Ovary (tissue), 7 donors: ENCODE measurements at regions not wholly inside any gene's neighbourhood (a gene's known extent, or its start where the extent isn't known, plus 50 kb on each side); places are given as distances from the start of the nearest gene placed in this dataset.

ENCODE experiments used
- DNase-seq, 5 donors: peaks; one replicate each; pipeline ENCODE4 v3.0.0-alpha.2; 2019 to 2020
- H3K27ac ChIP-seq, 2 donors: fragments of 200-600 bp; one replicate each; pipeline versions ENCODE4 v1.5.1 to v1.8.0; 2019 to 2022
- H3K27me3 ChIP-seq: fragments of 200-600 bp; one replicate; pipeline ENCODE4 v1.8.0; 2022
- H3K36me3 ChIP-seq: fragments of 200-600 bp; sonication (generic); one replicate; pipeline ENCODE4 v1.5.1; 2019
- H3K4me1 ChIP-seq: one replicate; pipeline ENCODE4 v1.8.1; 2013; ENCODE audit warnings: mild to moderate bottlenecking, moderate library complexity; ENCODE audit not compliant: insufficient read depth
- H3K4me3 ChIP-seq: fragments of 200-600 bp; sonication (generic); one replicate; pipeline ENCODE4 v1.5.1; 2017
- H3K9me3 ChIP-seq, 2 donors: fragments of 200-600 bp in 1 of 2; sonication (generic) in 1 of 2; one replicate each; pipeline versions ENCODE4 v1.5.1 to v1.8.1; 2013 to 2019; ENCODE audit warnings: mild to moderate bottlenecking in 1 of 2, moderate library complexity in 1 of 2
- EP300 ChIP-seq: sonication (generic); formaldehyde crosslinking; IDR thresholded peaks from one replicate; pipeline ENCODE4 v1.6.1; 2017; ENCODE audit warnings: antibody characterized with exemption
- POLR2A ChIP-seq: fragments of 450-650 bp; IDR thresholded peaks from one replicate; pipeline ENCODE4 v1.6.1; 2017; ENCODE audit warnings: antibody characterized with exemption, mild to moderate bottlenecking, moderate library complexity
- WGBS, 3 donors: extraction: QIAGEN DNeasy Blood & Tissue Kit in 1 of 3; methylation state at CpG; one replicate each; pipeline versions ENCODE4 v1.1.5 to v1.1.7; 2013 to 2017; 5-methylcytosine and 5-hydroxymethylcytosine counted together
- intact Hi-C, 4 donors: fragments of 100-400 bp; cut with DNase I; formaldehyde crosslinking; loops; one replicate each; pipeline versions ENCODE4 v1.11.0 to v1.15.1; 2022 to 2023
- TF ChIP-seq, protein P1 (sequence below), 3 donors: fragments of 450-650 bp in 2 of 3; fragments of 200-600 bp in 1 of 3; IDR thresholded peaks; one replicate each; pipeline versions ENCODE4 v1.5.1 to v1.8.0; 2016 to 2022; ENCODE audit warnings: antibody characterized with exemption in 3 of 3, mild to moderate bottlenecking in 1 of 3
- donor health status: DM: no; HTN: no; CAD: no; lungs with moderate emphysema.
- donor health status: DM: no; HTN: no; CAD: no.
- donor health status: Bipolar disorder and iron deficiency.
- donor health status: DM: no; HTN: no; CAD: no.
- donor health status: DM: yes; HTN: yes; CAD: no.

DNA sequence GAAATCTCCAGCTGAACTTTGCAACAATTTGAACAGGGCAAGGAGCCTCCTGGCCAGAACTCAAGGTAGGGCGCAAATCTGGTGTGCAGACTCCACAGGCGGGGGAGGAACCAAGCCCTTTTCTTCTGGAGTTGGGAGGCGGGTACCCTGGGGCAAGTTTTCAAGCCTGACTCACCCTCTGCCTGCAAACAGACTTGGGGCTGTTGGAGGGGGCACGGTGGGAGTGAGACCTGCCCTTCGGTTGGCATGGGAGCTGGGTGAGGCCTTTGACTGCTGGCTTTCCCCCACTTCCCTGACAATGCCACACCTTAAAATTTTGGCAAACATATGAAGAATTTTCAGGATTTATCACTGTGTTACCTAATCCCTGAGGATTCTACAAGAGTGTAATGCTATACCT, 709.8 kb upstream of the DIAPH2 start:
- H3K9me3 ChIP-seq = no peaks in the 10 kb centered on the region
- 80 to 87% (median 80%) methylated on average over 5 of the region's 5 CpGs for WGBS, 3 donors
- H3K27ac ChIP-seq = no peak overlapping the region
- H3K4me3 ChIP-seq = no peak overlapping the region
- no peak for TF ChIP-seq POLR2A
- TF ChIP-seq EP300 = no peak
- H3K27me3 ChIP-seq = no peaks in the 10 kb centered on the region
- no peak for DNase-seq
- H3K4me1 ChIP-seq = no peaks in the 10 kb centered on the region
- intact Hi-C loops = no loop called here
- no peaks in the 10 kb centered on the region for H3K36me3 ChIP-seq

DNA sequence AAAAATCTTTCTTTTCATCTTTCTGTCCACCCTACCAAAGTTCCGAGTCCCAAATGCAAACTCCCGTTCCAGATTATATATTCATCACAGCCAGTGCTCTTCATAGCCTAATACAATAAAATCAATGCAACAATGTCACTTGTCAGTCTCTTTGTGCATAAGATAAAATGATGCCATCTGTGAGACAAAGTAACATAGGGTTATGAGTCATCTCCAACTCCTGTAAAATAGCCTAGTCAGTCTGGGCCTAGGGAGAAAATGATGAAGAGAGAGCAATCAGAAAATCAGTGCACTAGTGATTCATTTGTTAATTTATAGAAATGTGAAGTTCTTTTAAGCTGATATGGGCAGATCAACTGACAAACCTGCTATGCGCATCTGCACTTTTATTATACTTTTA, 689.1 kb upstream of the DIAPH2 start:
- Histone ChIP-seq H3K36me3 (no peaks in the 10 kb centered on the region), H3K4me3 (no peak overlapping the region), H3K9me3 (no peaks in the 10 kb centered on the region), H3K27me3 (no peaks in the 10 kb centered on the region), H3K27ac (no peak overlapping the region), H3K4me1 (no peaks in the 10 kb centered on the region)
- TF ChIP-seq, protein P1, sequence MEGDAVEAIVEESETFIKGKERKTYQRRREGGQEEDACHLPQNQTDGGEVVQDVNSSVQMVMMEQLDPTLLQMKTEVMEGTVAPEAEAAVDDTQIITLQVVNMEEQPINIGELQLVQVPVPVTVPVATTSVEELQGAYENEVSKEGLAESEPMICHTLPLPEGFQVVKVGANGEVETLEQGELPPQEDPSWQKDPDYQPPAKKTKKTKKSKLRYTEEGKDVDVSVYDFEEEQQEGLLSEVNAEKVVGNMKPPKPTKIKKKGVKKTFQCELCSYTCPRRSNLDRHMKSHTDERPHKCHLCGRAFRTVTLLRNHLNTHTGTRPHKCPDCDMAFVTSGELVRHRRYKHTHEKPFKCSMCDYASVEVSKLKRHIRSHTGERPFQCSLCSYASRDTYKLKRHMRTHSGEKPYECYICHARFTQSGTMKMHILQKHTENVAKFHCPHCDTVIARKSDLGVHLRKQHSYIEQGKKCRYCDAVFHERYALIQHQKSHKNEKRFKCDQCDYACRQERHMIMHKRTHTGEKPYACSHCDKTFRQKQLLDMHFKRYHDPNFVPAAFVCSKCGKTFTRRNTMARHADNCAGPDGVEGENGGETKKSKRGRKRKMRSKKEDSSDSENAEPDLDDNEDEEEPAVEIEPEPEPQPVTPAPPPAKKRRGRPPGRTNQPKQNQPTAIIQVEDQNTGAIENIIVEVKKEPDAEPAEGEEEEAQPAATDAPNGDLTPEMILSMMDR (IDR thresholded peaks at IDR 0.05) = no peak
- TF ChIP-seq POLR2A (no peak), EP300 (no peak)
- intact Hi-C loops = no loop called here
- WGBS, 3 donors = 89 to 91% (median 89%) methylated on average over 3 of the region's 3 CpGs
- no peak for DNase-seq

DNA sequence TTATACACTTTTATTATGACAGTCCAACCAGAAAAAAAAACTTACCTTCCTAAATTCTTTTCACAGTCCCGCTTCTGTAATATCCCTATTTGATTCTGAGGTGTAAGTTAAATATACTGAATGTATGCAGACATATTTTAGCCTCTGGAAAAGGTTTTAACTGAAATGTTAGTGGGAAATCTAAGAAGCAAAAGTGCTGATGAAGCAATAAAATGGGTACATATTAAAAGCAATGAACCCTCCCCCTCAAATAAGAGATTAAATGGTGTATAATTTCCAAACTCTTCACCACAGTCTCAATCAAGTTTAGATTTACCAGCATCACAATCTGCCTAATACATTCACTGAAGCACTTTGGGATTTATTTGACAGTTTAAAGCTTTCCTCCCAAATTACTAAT, 688.3 kb upstream of the DIAPH2 start:
- Histone ChIP-seq H3K4me1 (no peaks in the 10 kb centered on the region), H3K27me3 (no peaks in the 10 kb centered on the region), H3K9me3 (no peaks in the 10 kb centered on the region), H3K27ac (no peak overlapping the region), H3K36me3 (no peaks in the 10 kb centered on the region), H3K4me3 (no peak overlapping the region)
- TF ChIP-seq EP300 = no peak
- TF ChIP-seq POLR2A = no peak
- TF ChIP-seq, protein P1 (IDR thresholded peaks at IDR 0.05) = no peak
- WGBS, 3 donors = 59 to 67% (median 66%) methylated on average over 1 of the region's 1 CpG
- DNase-seq = no peak
- intact Hi-C loops = no loop called here

DNA sequence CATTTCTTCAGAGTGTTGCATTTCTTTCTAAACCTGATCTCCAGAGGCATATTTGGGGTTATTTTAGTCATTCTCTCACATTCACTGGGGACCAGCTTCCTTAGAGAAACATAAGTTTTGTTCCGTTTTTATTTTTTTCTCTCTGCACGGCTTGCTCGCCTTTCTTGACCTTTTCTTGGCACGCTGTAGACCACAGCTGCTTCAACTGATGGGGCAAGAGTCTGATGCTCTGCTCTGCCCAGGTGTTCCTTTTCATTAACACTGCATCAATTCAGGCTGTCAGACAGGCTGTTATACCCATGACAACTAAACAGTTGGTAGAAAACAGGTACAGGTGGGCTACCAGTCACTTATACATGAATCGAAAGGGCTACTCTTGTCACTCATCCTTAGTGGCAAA, 682.2 kb upstream of the DIAPH2 start:
- intact Hi-C loops = no loop called here
- 17 to 31% (median 19%) methylated on average over 5 of the region's 5 CpGs for WGBS, 3 donors
- H3K36me3 ChIP-seq = no peaks in the 10 kb centered on the region

DNA sequence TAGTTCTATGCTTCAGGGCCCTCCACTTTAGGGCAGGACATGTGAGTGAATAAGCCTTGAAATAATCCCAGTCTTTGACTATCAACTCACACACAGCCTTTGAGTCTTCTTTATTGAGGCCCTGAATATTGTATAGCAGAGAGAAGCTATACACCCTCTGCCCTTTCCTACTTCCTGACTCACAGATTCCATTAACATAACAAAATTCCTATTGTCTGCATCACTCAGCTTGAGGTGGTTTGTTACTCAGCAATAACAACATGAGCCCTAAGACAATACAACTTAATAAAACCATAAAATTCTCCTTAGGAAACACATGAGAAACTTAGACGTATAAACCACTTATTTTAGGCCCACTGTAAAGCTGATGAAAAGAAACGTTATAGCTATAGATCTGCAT, 680.3 kb upstream of the DIAPH2 start:
- no peak overlapping the region for H3K27ac ChIP-seq
- WGBS, 3 donors = 70 to 74% (median 70%) methylated on average over 2 of the region's 2 CpGs
- no peaks in the 10 kb centered on the region for H3K27me3 ChIP-seq
- H3K9me3 ChIP-seq = no peaks in the 10 kb centered on the region
- DNase-seq = no peak
- peaks cover 2% of the 10 kb centered on the region for H3K4me1 ChIP-seq
- intact Hi-C loops = no loop called here
- no peak overlapping the region for H3K4me3 ChIP-seq
- no peaks in the 10 kb centered on the region for H3K36me3 ChIP-seq
- TF ChIP-seq, protein P1 (IDR thresholded peaks at IDR 0.05) = no peak
- TF ChIP-seq POLR2A = no peak
- TF ChIP-seq EP300 = no peak

More for the DNA sequence above, 682.2 kb upstream of the DIAPH2 start:
- peak in 4 of 5 donors; percentile 11 to 23 (median 20) for DNase-seq
- no peaks in the 10 kb centered on the region for H3K9me3 ChIP-seq
- H3K4me1 ChIP-seq = peaks cover 2% of the 10 kb centered on the region
- H3K27me3 ChIP-seq = no peaks in the 10 kb centered on the region
- TF ChIP-seq, protein P1 (IDR thresholded peaks at IDR 0.05) = no peak
- TF ChIP-seq EP300 (no peak), POLR2A (no peak)
- no peak overlapping the region for H3K27ac ChIP-seq
- H3K4me3 ChIP-seq = no peak overlapping the region
